ENCODE measurements at regions not wholly inside any gene's neighbourhood (a gene's known extent, or its start where the extent isn't known, plus 50 kb on each side); places are given as distances from the start of the nearest gene placed in this dataset.
"Not testable (repeated sequence)": the region's sequence is repeated elsewhere in the genome, so short reads cannot be mapped to it uniquely, and the experiment has no call there.

- no peak overlapping the region for H3K4me3 ChIP-seq (ENCODE audit: low read depth, low read length)
Observed at GRCh38 chr9:73890685-73891277, 606.4 kb upstream of the RORB start.

GRCh38 chr9:73892335-73892734 is 604.8 kb upstream of the RORB start:
- H3K4me3 ChIP-seq (ENCODE audit: low read depth, low read length) = no peak overlapping the region
- no peak for DNase-seq (ENCODE audit: low read depth)

More at GRCh38 chr9:73890685-73891277, 606.4 kb upstream of the RORB start:
- DNase-seq (ENCODE audit: low read depth) = no peak

GRCh38 chr9:73893230-73893629 is 603.9 kb upstream of the RORB start:
- H3K4me3 ChIP-seq (ENCODE audit: low read depth, low read length) = no peak overlapping the region
- no peak for DNase-seq (ENCODE audit: low read depth)

GRCh38 chr9:73896061-73896460 is 601.1 kb upstream of the RORB start:
- H3K4me3 ChIP-seq (ENCODE audit: low read depth, low read length) = no peak overlapping the region
- no peak for DNase-seq (ENCODE audit: low read depth)

GRCh38 chr9:73906671-73907070 is 590.5 kb upstream of the RORB start:
- no peak overlapping the region for H3K4me3 ChIP-seq (ENCODE audit: low read depth, low read length)
- no peak for DNase-seq (ENCODE audit: low read depth)

GRCh38 chr9:73911804-73912203 is 585.3 kb upstream of the RORB start:
- no peak for DNase-seq (ENCODE audit: low read depth)

GRCh38 chr9:73916016-73916673 is 581.0 kb upstream of the RORB start:
- no peak for DNase-seq (ENCODE audit: low read depth)
- no peak overlapping the region for H3K4me3 ChIP-seq (ENCODE audit: low read depth, low read length)

More at GRCh38 chr9:73911804-73912203, 585.3 kb upstream of the RORB start:
- no peak overlapping the region for H3K4me3 ChIP-seq (ENCODE audit: low read depth, low read length)

- no peak overlapping the region for H3K4me3 ChIP-seq (ENCODE audit: low read depth, low read length)
- no peak for DNase-seq (ENCODE audit: low read depth)
Observed at GRCh38 chr9:73919712-73920111, 577.4 kb upstream of the RORB start.

- no peak for DNase-seq (ENCODE audit: low read depth)
- H3K4me3 ChIP-seq (ENCODE audit: low read depth, low read length) = no peak overlapping the region
Observed at GRCh38 chr9:73923796-73924195, 573.3 kb upstream of the RORB start.

- DNase-seq (ENCODE audit: low read depth) = no peak
Observed at GRCh38 chr9:73951147-73951546, 546.0 kb upstream of the RORB start.

GRCh38 chr9:73962792-73963191 is 534.3 kb upstream of the RORB start:
- no peak for DNase-seq (ENCODE audit: low read depth)
- H3K4me3 ChIP-seq (ENCODE audit: low read depth, low read length) = no peak overlapping the region

More at GRCh38 chr9:73951147-73951546, 546.0 kb upstream of the RORB start:
- H3K4me3 ChIP-seq (ENCODE audit: low read depth, low read length) = no peak overlapping the region

GRCh38 chr9:73969936-73970335 is 527.2 kb upstream of the RORB start:
- no peak for DNase-seq (ENCODE audit: low read depth)
- no peak overlapping the region for H3K4me3 ChIP-seq (ENCODE audit: low read depth, low read length)

- DNase-seq (ENCODE audit: low read depth); H3K4me3 ChIP-seq (ENCODE audit: low read depth, low read length): not testable (repeated sequence)
Observed at GRCh38 chr9:73976424-73976823, 520.7 kb upstream of the RORB start.

GRCh38 chr9:73979894-73980264 is 517.3 kb upstream of the RORB start:
- H3K4me3 ChIP-seq (ENCODE audit: low read depth, low read length) = no peak overlapping the region
- DNase-seq (ENCODE audit: low read depth) = no peak

GRCh38 chr9:73980754-73981153 is 516.4 kb upstream of the RORB start:
- H3K4me3 ChIP-seq (ENCODE audit: low read depth, low read length) = no peak overlapping the region

GRCh38 chr9:73981405-73981804 is 515.7 kb upstream of the RORB start:
- DNase-seq (ENCODE audit: low read depth) = no peak
- H3K4me3 ChIP-seq (ENCODE audit: low read depth, low read length) = no peak overlapping the region

More at GRCh38 chr9:73980754-73981153, 516.4 kb upstream of the RORB start:
- DNase-seq (ENCODE audit: low read depth) = no peak

GRCh38 chr9:73995836-73996235 is 501.3 kb upstream of the RORB start:
- no peak for DNase-seq (ENCODE audit: low read depth)
- H3K4me3 ChIP-seq (ENCODE audit: low read depth, low read length) = no peak overlapping the region

- no peak for DNase-seq (ENCODE audit: low read depth)
- no peak overlapping the region for H3K4me3 ChIP-seq (ENCODE audit: low read depth, low read length)
Observed at GRCh38 chr9:73996844-73997243, 500.3 kb upstream of the RORB start.

GRCh38 chr9:74001382-74001781 is 495.8 kb upstream of the RORB start:
- no peak for DNase-seq (ENCODE audit: low read depth)
- H3K4me3 ChIP-seq (ENCODE audit: low read depth, low read length) = no peak overlapping the region

GRCh38 chr9:74006935-74007334 is 490.2 kb upstream of the RORB start:
- DNase-seq (ENCODE audit: low read depth) = no peak
- H3K4me3 ChIP-seq (ENCODE audit: low read depth, low read length) = no peak overlapping the region

- no peak overlapping the region for H3K4me3 ChIP-seq (ENCODE audit: low read depth, low read length)
- DNase-seq (ENCODE audit: low read depth) = no peak
Observed at GRCh38 chr9:74007833-74008232, 489.3 kb upstream of the RORB start.
